AG09309 (cell line): ENCODE measurements at regions not wholly inside any gene's neighbourhood (a gene's known extent, or its start where the extent isn't known, plus 50 kb on each side); places are given as distances from the start of the nearest gene placed in this dataset.

Experiments
- DNase-seq: peaks from one replicate; pipeline ENCODE4 v3.0.0-alpha.2; 2010; ENCODE audit warnings: low read depth
- H3K4me3 ChIP-seq: 2 replicates; pipeline ENCODE4 v1.5.1; 2011; ENCODE audit warnings: mild to moderate bottlenecking, low read depth, low read length, moderate library complexity; ENCODE audit not compliant: control insufficient read depth
- TF ChIP-seq, protein P1 (sequence below): IDR thresholded peaks from 2 replicates; pipeline ENCODE4 v1.5.1; 2011; ENCODE audit warnings: mild to moderate bottlenecking, low read depth, low read length, inconsistent platforms; ENCODE audit not compliant: insufficient read depth, control insufficient read depth; ENCODE audit errors: missing control alignments

DNA sequence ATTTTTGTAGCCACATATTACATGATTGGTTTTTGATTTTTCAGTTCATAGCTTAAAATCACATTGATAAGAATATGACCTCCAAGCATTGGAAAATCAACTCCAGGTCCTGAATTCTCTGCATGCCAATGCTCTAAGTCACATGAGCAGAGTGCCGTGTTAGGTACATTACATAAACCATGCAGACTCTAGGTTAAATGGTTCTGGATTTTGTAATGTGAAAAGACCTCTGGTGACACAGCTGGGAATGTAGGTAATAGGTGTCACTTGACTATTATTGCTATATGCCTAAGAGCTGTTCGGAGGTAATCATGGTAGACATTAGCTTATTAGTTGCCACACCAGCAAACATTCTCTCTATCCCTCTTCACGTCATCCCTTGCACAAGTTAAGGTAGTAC, 231.1 kb upstream of the SALL1 start:
- no peak overlapping the region for H3K4me3 ChIP-seq
- TF ChIP-seq, protein P1, sequence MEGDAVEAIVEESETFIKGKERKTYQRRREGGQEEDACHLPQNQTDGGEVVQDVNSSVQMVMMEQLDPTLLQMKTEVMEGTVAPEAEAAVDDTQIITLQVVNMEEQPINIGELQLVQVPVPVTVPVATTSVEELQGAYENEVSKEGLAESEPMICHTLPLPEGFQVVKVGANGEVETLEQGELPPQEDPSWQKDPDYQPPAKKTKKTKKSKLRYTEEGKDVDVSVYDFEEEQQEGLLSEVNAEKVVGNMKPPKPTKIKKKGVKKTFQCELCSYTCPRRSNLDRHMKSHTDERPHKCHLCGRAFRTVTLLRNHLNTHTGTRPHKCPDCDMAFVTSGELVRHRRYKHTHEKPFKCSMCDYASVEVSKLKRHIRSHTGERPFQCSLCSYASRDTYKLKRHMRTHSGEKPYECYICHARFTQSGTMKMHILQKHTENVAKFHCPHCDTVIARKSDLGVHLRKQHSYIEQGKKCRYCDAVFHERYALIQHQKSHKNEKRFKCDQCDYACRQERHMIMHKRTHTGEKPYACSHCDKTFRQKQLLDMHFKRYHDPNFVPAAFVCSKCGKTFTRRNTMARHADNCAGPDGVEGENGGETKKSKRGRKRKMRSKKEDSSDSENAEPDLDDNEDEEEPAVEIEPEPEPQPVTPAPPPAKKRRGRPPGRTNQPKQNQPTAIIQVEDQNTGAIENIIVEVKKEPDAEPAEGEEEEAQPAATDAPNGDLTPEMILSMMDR = no peak
- no peak for DNase-seq

DNA sequence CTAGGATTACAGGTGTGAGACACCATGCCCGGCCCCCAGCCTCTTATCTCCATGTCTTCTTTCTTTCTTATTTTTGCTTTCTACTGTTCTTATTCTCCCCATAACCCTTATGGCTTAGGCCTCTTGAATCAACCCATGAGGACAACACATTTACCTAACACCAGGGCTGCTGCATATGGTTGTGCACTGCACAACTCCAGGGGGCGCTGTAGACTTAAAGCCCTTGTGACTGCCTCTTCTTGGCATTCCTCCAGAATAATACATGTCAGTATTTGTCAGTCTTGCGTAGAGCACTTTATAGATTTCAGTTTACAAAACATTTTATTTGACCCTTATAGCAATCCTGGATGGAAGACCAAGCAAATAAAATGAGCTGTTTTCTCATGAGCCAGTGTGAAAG, 225.0 kb upstream of the SALL1 start:
- no peak overlapping the region for H3K4me3 ChIP-seq
- no peak for DNase-seq

DNA sequence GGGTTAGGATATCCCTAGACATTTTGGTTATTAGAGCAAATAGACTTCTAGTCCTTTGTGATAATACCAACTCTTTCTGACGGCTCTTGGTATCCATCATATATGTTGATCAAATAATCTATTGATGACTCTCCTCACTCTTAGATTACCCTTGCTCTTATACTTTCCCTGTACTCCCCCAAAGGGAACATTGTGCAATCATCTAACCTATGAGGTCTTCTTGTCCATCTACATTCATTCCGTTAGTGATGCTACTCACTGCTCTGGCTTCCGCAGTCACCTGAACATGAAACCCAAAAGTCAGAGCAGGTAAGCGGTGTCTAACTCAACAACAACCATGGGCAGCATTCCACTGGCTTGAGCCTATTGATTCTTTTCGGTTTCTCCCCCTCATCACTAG, 223.7 kb upstream of the SALL1 start:
- no peak for DNase-seq
- no peak overlapping the region for H3K4me3 ChIP-seq
- TF ChIP-seq, protein P1 = no peak

More for the DNA sequence above, 225.0 kb upstream of the SALL1 start:
- TF ChIP-seq, protein P1 = no peak

GRCh38 chr16:51374346-51374745, 223.3 kb upstream of the SALL1 start:
- TF ChIP-seq, protein P1 = no peak
- DNase-seq = peak; percentile 72
- no peak overlapping the region for H3K4me3 ChIP-seq

- no peak overlapping the region for H3K4me3 ChIP-seq
- TF ChIP-seq, protein P1 = no peak
- no peak for DNase-seq
These were observed 214.6 kb upstream of the SALL1 start for GRCh38 chr16:51365715-51366114.

- TF ChIP-seq, protein P1 = no peak
- no peak overlapping the region for H3K4me3 ChIP-seq
- no peak for DNase-seq
These were observed 208.3 kb upstream of the SALL1 start for GRCh38 chr16:51359141-51359955.

DNA sequence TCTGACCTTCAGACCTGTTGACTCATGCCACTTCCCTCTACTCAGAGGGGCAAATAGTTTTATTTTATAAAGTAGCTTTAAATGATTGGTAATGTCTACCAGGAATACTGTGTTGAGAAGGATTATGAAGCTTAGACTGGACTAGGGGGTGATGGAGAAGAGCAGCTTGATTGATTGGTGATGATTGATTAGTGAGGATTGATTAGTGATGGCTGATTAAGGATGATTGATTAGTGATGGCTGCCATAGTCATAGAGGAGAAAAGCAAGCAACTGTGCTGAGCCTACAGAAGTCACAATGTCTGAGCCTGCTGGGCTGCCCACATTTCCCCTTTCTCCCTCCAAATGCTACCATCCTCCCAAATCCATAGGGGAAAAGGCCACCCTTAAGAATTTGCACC, 206.8 kb upstream of the SALL1 start:
- no peak overlapping the region for H3K4me3 ChIP-seq
- DNase-seq = no peak
- TF ChIP-seq, protein P1 = no peak
